ENCODE measurements at regions not wholly inside any gene's neighbourhood (a gene's known extent, or its start where the extent isn't known, plus 50 kb on each side); places are given as distances from the start of the nearest gene placed in this dataset.

- Histone ChIP-seq H3K27me3 (ENCODE audit: insufficient read depth, low read length) (no peaks in the 10 kb centered on the region), H3K4me3 (replicated peaks in 1 of 2; ENCODE audit: low read depth in 1 of 2, low read length in 2 of 2) (no peak overlapping the region), H3K79me2 (ENCODE audit: insufficient read depth, low read length) (no peaks in the 10 kb centered on the region), H4K20me1 (ENCODE audit: insufficient read depth) (no peaks in the 10 kb centered on the region), H3K9me3 (ENCODE audit: control insufficient read depth in 1 of 2, insufficient read depth in 1 of 2, low read depth in 1 of 2, low read length in 2 of 2) (no peaks in the 10 kb centered on the region), H2AFZ (ENCODE audit: low read depth, low read length, poor library complexity, severe bottlenecking) (no peak overlapping the region), H3K4me1 (ENCODE audit: control insufficient read depth in 1 of 2, insufficient read depth in 2 of 2, low read length in 2 of 2) (no peaks in the 10 kb centered on the region), H3K4me2 (ENCODE audit: low read length) (no peak overlapping the region), H3K9me2 (ENCODE audit: insufficient read depth) (no peaks in the 10 kb centered on the region), H3K36me3 (ENCODE audit: control insufficient read depth in 1 of 2, insufficient read depth in 2 of 2, low read length in 2 of 2) (no peaks in the 10 kb centered on the region), H3K9ac (ENCODE audit: low read length) (no peak overlapping the region), H3K27ac (ENCODE audit: low read depth, low read length) (no peak overlapping the region)
- ChIA-PET RAD21 (ENCODE audit: low non-redundant PET in 1 of 2, low total read pairs in 2 of 2, uncharacterized antibody in 2 of 2, unreplicated experiment in 2 of 2) (no interaction called here), CTCF (no interaction called here), POLR2A (no interaction called here)
- no peak for DNase-seq (ENCODE audit: low read depth, low spot score)
- TF ChIP-seq POLR2A (IDR thresholded peaks at IDR 0.05; ENCODE audit: borderline replicate concordance, extremely low read depth, insufficient read depth, insufficient read length): no peak
- TF ChIP-seq EGR1 (IDR thresholded peaks at IDR 0.05; ENCODE audit: low read depth): no peak
- TF ChIP-seq SRF (IDR thresholded peaks at IDR 0.05; ENCODE audit: low read depth): no peak
- TF ChIP-seq ATF3 (IDR thresholded peaks at IDR 0.05): no peak
- no peak for TF ChIP-seq MAX (IDR thresholded peaks at IDR 0.05)
- TF ChIP-seq TCF7L2 (IDR thresholded peaks at IDR 0.05; ENCODE audit: borderline replicate concordance, extremely low read depth, insufficient read depth, insufficient read length): no peak
- no peak for TF ChIP-seq CTCF (IDR thresholded peaks at IDR 0.05 in 2 of 3, conservative IDR thresholded peaks at IDR 0.05 in 1 of 3; ENCODE audit: borderline replicate concordance in 1 of 3, insufficient read depth in 1 of 3, low read depth in 2 of 3, low read length in 2 of 3)
- no peak for TF ChIP-seq ZNF274 (IDR thresholded peaks at IDR 0.05; ENCODE audit: low read depth, low read length)
- TF ChIP-seq SP1 (IDR thresholded peaks at IDR 0.05; ENCODE audit: low read depth): no peak
- TF ChIP-seq EZH2 (IDR thresholded peaks at IDR 0.05): no peak
- TF ChIP-seq ZFX (IDR thresholded peaks at IDR 0.05): no peak
- no peak for TF ChIP-seq YY1 (IDR thresholded peaks at IDR 0.05; ENCODE audit: extremely low read depth, insufficient replicate concordance, low read depth, low read length)
- TF ChIP-seq CEBPB (IDR thresholded peaks at IDR 0.05; ENCODE audit: low read depth): no peak
- no peak for TF ChIP-seq REST (IDR thresholded peaks at IDR 0.05; ENCODE audit: low read depth)
- no peak for TF ChIP-seq JUND (IDR thresholded peaks at IDR 0.05)
- intact Hi-C loops (cut with micrococcal nuclease): no loop called here
- BruUV-seq (replicated peaks): no TSS peak
- no peak for ATAC-seq
Observed at GRCh38 chr14:41380017-41380416, 226.7 kb upstream of the LRFN5 start.
